ENCODE measurements at regions not wholly inside any gene's neighbourhood (a gene's known extent, or its start where the extent isn't known, plus 50 kb on each side); places are given as distances from the start of the nearest gene placed in this dataset.

- TF ChIP-seq CTCF (IDR thresholded peaks at IDR 0.05; ENCODE audit: low read depth, low read length, missing control alignments), result no peak
- H3K4me3 ChIP-seq (ENCODE audit: low read depth, low read length), result no peak overlapping the region
- DNase-seq (ENCODE audit: low read depth), result no peak
- in situ Hi-C loops (cut with HindIII; ENCODE audit: low sequenced_read_pairs), result no loop called here
These were observed 246.4 kb downstream of the PSAT1 start for GRCh38 chr9:78543353-78543752.

GRCh38 chr9:78544230-78544629 lies 247.3 kb downstream of the PSAT1 start:
- DNase-seq (ENCODE audit: low read depth), result no peak
- TF ChIP-seq CTCF (IDR thresholded peaks at IDR 0.05; ENCODE audit: low read depth, low read length, missing control alignments), result no peak
- H3K4me3 ChIP-seq (ENCODE audit: low read depth, low read length), result no peak overlapping the region
- in situ Hi-C loops (cut with HindIII; ENCODE audit: low sequenced_read_pairs), result no loop called here

GRCh38 chr9:78547831-78548230 lies 250.9 kb downstream of the PSAT1 start:
- no peak for TF ChIP-seq CTCF (IDR thresholded peaks at IDR 0.05; ENCODE audit: low read depth, low read length, missing control alignments)
- H3K4me3 ChIP-seq (ENCODE audit: low read depth, low read length), result no peak overlapping the region
- in situ Hi-C loops (cut with HindIII; ENCODE audit: low sequenced_read_pairs), result no loop called here
- DNase-seq (ENCODE audit: low read depth), result no peak

- TF ChIP-seq CTCF (IDR thresholded peaks at IDR 0.05; ENCODE audit: low read depth, low read length, missing control alignments), result no peak
- H3K4me3 ChIP-seq (ENCODE audit: low read depth, low read length), result no peak overlapping the region
- in situ Hi-C loops (cut with HindIII; ENCODE audit: low sequenced_read_pairs), result no loop called here
- DNase-seq (ENCODE audit: low read depth), result no peak
These were observed 251.7 kb downstream of the PSAT1 start for GRCh38 chr9:78548670-78549069.

DNA sequence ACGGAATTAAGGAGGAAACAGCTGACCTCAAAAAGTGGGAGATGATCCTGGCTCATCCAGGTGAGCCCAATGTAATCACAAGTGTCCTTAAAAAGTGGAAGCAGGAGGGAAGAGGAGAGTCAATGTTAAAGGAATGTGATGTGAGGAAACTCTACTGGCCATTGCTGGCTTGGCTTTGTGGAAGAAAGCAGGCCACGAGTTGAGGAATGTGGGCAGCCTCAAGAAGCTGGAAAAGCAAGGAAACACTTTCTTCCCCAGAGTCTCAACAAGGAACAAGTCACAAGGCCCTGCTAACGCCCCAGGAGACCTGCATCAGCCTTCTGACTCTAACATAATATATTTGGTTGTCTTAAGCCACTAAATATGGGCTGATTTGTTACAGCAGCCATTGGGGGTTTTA lies 252.8 kb downstream of the PSAT1 start:
- no peak for TF ChIP-seq CTCF (IDR thresholded peaks at IDR 0.05; ENCODE audit: low read depth, low read length, missing control alignments)
- H3K4me3 ChIP-seq (ENCODE audit: low read depth, low read length), result no peak overlapping the region
- DNase-seq (ENCODE audit: low read depth), result no peak
- in situ Hi-C loops (cut with HindIII; ENCODE audit: low sequenced_read_pairs), result no loop called here

DNA sequence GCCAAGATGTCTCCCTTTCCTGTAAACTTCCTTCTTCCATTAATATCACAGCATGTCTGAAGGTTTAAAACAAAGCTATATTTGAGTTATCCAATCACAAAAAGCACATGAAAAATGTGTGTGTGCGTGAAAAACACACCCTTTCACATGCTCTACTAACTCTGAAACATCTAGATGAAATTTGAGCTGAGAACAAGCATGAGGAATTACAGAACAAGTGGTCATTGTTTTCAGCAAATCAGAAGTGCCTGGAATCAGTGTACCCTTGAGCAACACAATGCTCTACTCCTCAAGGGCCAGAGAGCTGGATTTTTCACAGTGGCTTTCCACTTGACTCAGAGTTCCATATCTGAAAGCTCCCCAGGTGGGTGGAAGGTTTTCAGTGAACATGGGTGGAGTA lies 255.9 kb downstream of the PSAT1 start:
- no peak for DNase-seq (ENCODE audit: low read depth)
- H3K4me3 ChIP-seq (ENCODE audit: low read depth, low read length), result no peak overlapping the region
- in situ Hi-C loops (cut with HindIII; ENCODE audit: low sequenced_read_pairs), result no loop called here
- no peak for TF ChIP-seq CTCF (IDR thresholded peaks at IDR 0.05; ENCODE audit: low read depth, low read length, missing control alignments)

DNA sequence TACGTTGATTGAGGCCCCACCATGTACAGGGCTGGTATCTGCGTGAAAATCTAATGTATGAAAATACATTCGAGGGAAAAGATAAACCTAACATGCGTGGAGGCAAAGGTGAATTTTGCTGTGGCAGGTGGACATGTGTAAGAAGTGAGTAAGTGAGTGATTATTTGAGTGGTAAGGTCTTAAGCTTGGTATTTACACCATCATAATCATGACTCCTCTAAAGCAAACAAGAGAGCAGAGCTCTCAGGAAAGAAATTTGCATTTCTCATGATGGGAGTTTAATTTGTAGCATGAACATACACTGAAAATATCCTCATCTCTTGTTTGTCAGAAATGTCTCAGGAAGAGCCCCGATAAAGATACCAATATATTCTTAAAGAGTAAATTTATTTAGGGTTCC lies 260.6 kb downstream of the PSAT1 start:
- H3K4me3 ChIP-seq (ENCODE audit: low read depth, low read length), result no peak overlapping the region
- in situ Hi-C loops (cut with HindIII; ENCODE audit: low sequenced_read_pairs), result no loop called here
- TF ChIP-seq CTCF (IDR thresholded peaks at IDR 0.05; ENCODE audit: low read depth, low read length, missing control alignments), result no peak
- no peak for DNase-seq (ENCODE audit: low read depth)
